ENCODE measurements at regions not wholly inside any gene's neighbourhood (a gene's known extent, or its start where the extent isn't known, plus 50 kb on each side); places are given as distances from the start of the nearest gene placed in this dataset.

GRCh38 chr6:22827760-22828159 is 258.4 kb downstream of the HDGFL1 start:
- DNase-seq (ENCODE audit: low read depth) = no peak
- no peak overlapping the region for H3K4me3 ChIP-seq (ENCODE audit: low read length)
- no peak for TF ChIP-seq CTCF (conservative IDR thresholded peaks at IDR 0.05; ENCODE audit: low read depth, low read length)

GRCh38 chr6:22828179-22829062 is 259.1 kb downstream of the HDGFL1 start:
- peak; percentile 99 for DNase-seq (ENCODE audit: low read depth)
- TF ChIP-seq CTCF (conservative IDR thresholded peaks at IDR 0.05; ENCODE audit: low read depth, low read length) = peak; percentile 91
- peak overlapping the region; percentile 16 for H3K4me3 ChIP-seq (ENCODE audit: low read length)

- no peak for TF ChIP-seq CTCF (conservative IDR thresholded peaks at IDR 0.05; ENCODE audit: low read depth, low read length)
- DNase-seq (ENCODE audit: low read depth) = no peak
- no peak overlapping the region for H3K4me3 ChIP-seq (ENCODE audit: low read length)
These were observed 259.7 kb downstream of the HDGFL1 start for GRCh38 chr6:22829070-22829469.

- no peak for TF ChIP-seq CTCF (conservative IDR thresholded peaks at IDR 0.05; ENCODE audit: low read depth, low read length)
- no peak overlapping the region for H3K4me3 ChIP-seq (ENCODE audit: low read length)
- no peak for DNase-seq (ENCODE audit: low read depth)
These were observed 261.1 kb downstream of the HDGFL1 start for GRCh38 chr6:22830463-22830862.

- TF ChIP-seq CTCF (conservative IDR thresholded peaks at IDR 0.05; ENCODE audit: low read depth, low read length) = no peak
- DNase-seq (ENCODE audit: low read depth) = peak; percentile 77
- H3K4me3 ChIP-seq (ENCODE audit: low read length) = no peak overlapping the region
These were observed 263.8 kb downstream of the HDGFL1 start for GRCh38 chr6:22833191-22833590.

GRCh38 chr6:22838345-22838744 is 269.0 kb downstream of the HDGFL1 start:
- no peak for TF ChIP-seq CTCF (conservative IDR thresholded peaks at IDR 0.05; ENCODE audit: low read depth, low read length)
- H3K4me3 ChIP-seq (ENCODE audit: low read length) = no peak overlapping the region
- no peak for DNase-seq (ENCODE audit: low read depth)

- DNase-seq (ENCODE audit: low read depth) = no peak
- TF ChIP-seq CTCF (conservative IDR thresholded peaks at IDR 0.05; ENCODE audit: low read depth, low read length) = no peak
- H3K4me3 ChIP-seq (ENCODE audit: low read length) = no peak overlapping the region
These were observed 276.1 kb downstream of the HDGFL1 start for GRCh38 chr6:22845467-22845866.
